ENCODE measurements at regions not wholly inside any gene's neighbourhood (a gene's known extent, or its start where the extent isn't known, plus 50 kb on each side); places are given as distances from the start of the nearest gene placed in this dataset.

- H3K4me3 ChIP-seq (ENCODE audit: low read depth, low read length) = no peak overlapping the region
These were observed 510.3 kb downstream of the ZNF804A start for GRCh38 chr2:185108588-185108987.

GRCh38 chr2:185127412-185127811 lies 529.1 kb downstream of the ZNF804A start:
- ChIA-PET CTCF (no interaction called here), POLR2A (no interaction called here)
- no peak for DNase-seq (ENCODE audit: low read depth, low spot score)
- TF ChIP-seq CTCF (IDR thresholded peaks at IDR 0.05; ENCODE audit: insufficient read depth, low read length, missing control alignments) = no peak
- no peak overlapping the region for H3K4me3 ChIP-seq (ENCODE audit: low read depth, low read length)

More at GRCh38 chr2:185108588-185108987, 510.3 kb downstream of the ZNF804A start:
- CTCF ChIA-PET = no interaction called here
- POLR2A ChIA-PET = no interaction called here
- TF ChIP-seq CTCF (IDR thresholded peaks at IDR 0.05; ENCODE audit: insufficient read depth, low read length, missing control alignments) = no peak
- DNase-seq (ENCODE audit: low read depth, low spot score) = no peak

GRCh38 chr2:185128346-185128745 lies 530.0 kb downstream of the ZNF804A start:
- no peak for TF ChIP-seq CTCF (IDR thresholded peaks at IDR 0.05; ENCODE audit: insufficient read depth, low read length, missing control alignments)
- H3K4me3 ChIP-seq (ENCODE audit: low read depth, low read length) = no peak overlapping the region
- DNase-seq (ENCODE audit: low read depth, low spot score) = no peak
- ChIA-PET CTCF (no interaction called here), POLR2A (no interaction called here)

GRCh38 chr2:185128996-185129395 lies 530.7 kb downstream of the ZNF804A start:
- no peak overlapping the region for H3K4me3 ChIP-seq (ENCODE audit: low read depth, low read length)
- POLR2A ChIA-PET = no interaction called here
- no peak for TF ChIP-seq CTCF (IDR thresholded peaks at IDR 0.05; ENCODE audit: insufficient read depth, low read length, missing control alignments)
- CTCF ChIA-PET = no interaction called here
- DNase-seq (ENCODE audit: low read depth, low spot score) = no peak

- CTCF ChIA-PET = no interaction called here
- no peak overlapping the region for H3K4me3 ChIP-seq (ENCODE audit: low read depth, low read length)
- no peak for DNase-seq (ENCODE audit: low read depth, low spot score)
- no peak for TF ChIP-seq CTCF (IDR thresholded peaks at IDR 0.05; ENCODE audit: insufficient read depth, low read length, missing control alignments)
- POLR2A ChIA-PET = no interaction called here
These were observed 532.4 kb downstream of the ZNF804A start for GRCh38 chr2:185130685-185131084.

GRCh38 chr2:185132501-185133041 lies 534.2 kb downstream of the ZNF804A start:
- DNase-seq (ENCODE audit: low read depth, low spot score) = no peak
- ChIA-PET POLR2A (no interaction called here), CTCF (no interaction called here)
- no peak for TF ChIP-seq CTCF (IDR thresholded peaks at IDR 0.05; ENCODE audit: insufficient read depth, low read length, missing control alignments)
- H3K4me3 ChIP-seq (ENCODE audit: low read depth, low read length) = no peak overlapping the region

Data from AG04449 (cell line).